Endothelial cell (in vitro differentiated cells): ENCODE measurements at regions not wholly inside any gene's neighbourhood (a gene's known extent, or its start where the extent isn't known, plus 50 kb on each side); places are given as distances from the start of the nearest gene placed in this dataset.

Experiments
- DNase-seq: peaks from one replicate; pipeline ENCODE4 v3.0.0; 2021; ENCODE audit warnings: low spot score
- H3K27ac Mint-ChIP-seq: one replicate; pipeline ENCODE4 v1.8.0; 2021; ENCODE audit warnings: mixed read lengths, inconsistent platforms; ENCODE audit not compliant: unreplicated experiment
- H3K27me3 Mint-ChIP-seq: one replicate; pipeline ENCODE4 v1.8.0; 2021; ENCODE audit warnings: mild to moderate bottlenecking, moderate library complexity, mixed read lengths, inconsistent platforms; ENCODE audit not compliant: unreplicated experiment
- H3K36me3 Mint-ChIP-seq: one replicate; pipeline ENCODE4 v1.8.0; 2021; ENCODE audit warnings: mild to moderate bottlenecking, low read depth, mixed read lengths, inconsistent platforms; ENCODE audit not compliant: unreplicated experiment
- H3K4me1 Mint-ChIP-seq: one replicate; pipeline ENCODE4 v1.8.0; 2021; ENCODE audit warnings: mild to moderate bottlenecking, mixed read lengths, inconsistent platforms; ENCODE audit not compliant: unreplicated experiment
- H3K4me3 Mint-ChIP-seq: one replicate; pipeline ENCODE4 v1.8.0; 2021; ENCODE audit warnings: mild to moderate bottlenecking, mixed read lengths, inconsistent platforms; ENCODE audit not compliant: unreplicated experiment
- H3K9me3 Mint-ChIP-seq: one replicate; pipeline ENCODE4 v1.8.0; 2021; ENCODE audit warnings: mixed read lengths, inconsistent platforms; ENCODE audit not compliant: unreplicated experiment
- CTCF ChIP-seq: fragments of 200-600 bp; sonication (generic); IDR thresholded peaks from one replicate; pipeline ENCODE4 v1.5.0; 2021; ENCODE audit warnings: antibody characterized with exemption; ENCODE audit not compliant: unreplicated experiment

- Mint-ChIP-seq H3K36me3 (no peaks in the 10 kb centered on the region), H3K27me3 (no peaks in the 10 kb centered on the region), H3K4me1 (peaks cover 3% of the 10 kb centered on the region), H3K27ac (no peak overlapping the region), H3K9me3 (no peaks in the 10 kb centered on the region), H3K4me3 (no peak overlapping the region)
- no peak for DNase-seq
- TF ChIP-seq CTCF: no peak
Observed at GRCh38 chr18:54740136-54740846, 88.0 kb upstream of the RAB27B start.

GRCh38 chr18:54742120-54742519, 86.2 kb upstream of the RAB27B start:
- Mint-ChIP-seq H3K4me3 (no peak overlapping the region), H3K9me3 (no peaks in the 10 kb centered on the region), H3K27me3 (no peaks in the 10 kb centered on the region), H3K4me1 (peaks cover 3% of the 10 kb centered on the region), H3K36me3 (no peaks in the 10 kb centered on the region), H3K27ac (no peak overlapping the region)
- DNase-seq: no peak
- no peak for TF ChIP-seq CTCF

- no peak for TF ChIP-seq CTCF
- DNase-seq: no peak
- H3K4me3 Mint-ChIP-seq: no peak overlapping the region
Observed at GRCh38 chr18:54742659-54743604, 85.3 kb upstream of the RAB27B start.

GRCh38 chr18:54743605-54743995, 84.7 kb upstream of the RAB27B start:
- no peak for DNase-seq
- Mint-ChIP-seq H3K36me3 (no peaks in the 10 kb centered on the region), H3K27ac (no peak overlapping the region), H3K27me3 (no peaks in the 10 kb centered on the region), H3K4me1 (peaks cover 3% of the 10 kb centered on the region), H3K9me3 (no peaks in the 10 kb centered on the region), H3K4me3 (no peak overlapping the region)
- TF ChIP-seq CTCF: no peak

More at GRCh38 chr18:54742659-54743604, 85.3 kb upstream of the RAB27B start:
- H3K9me3 Mint-ChIP-seq: no peaks in the 10 kb centered on the region
- no peak overlapping the region for H3K27ac Mint-ChIP-seq
- no peaks in the 10 kb centered on the region for H3K27me3 Mint-ChIP-seq
- H3K4me1 Mint-ChIP-seq: peaks cover 3% of the 10 kb centered on the region
- H3K36me3 Mint-ChIP-seq: no peaks in the 10 kb centered on the region

- Mint-ChIP-seq H3K36me3 (no peaks in the 10 kb centered on the region), H3K9me3 (no peaks in the 10 kb centered on the region), H3K27ac (no peak overlapping the region), H3K4me3 (no peak overlapping the region), H3K4me1 (no peaks in the 10 kb centered on the region), H3K27me3 (no peaks in the 10 kb centered on the region)
- TF ChIP-seq CTCF: no peak
- DNase-seq: no peak
Observed at GRCh38 chr18:54749291-54749690, 79.0 kb upstream of the RAB27B start.
